Fibroblast of lung (primary cell): ENCODE measurements at regions not wholly inside any gene's neighbourhood (a gene's known extent, or its start where the extent isn't known, plus 50 kb on each side); places are given as distances from the start of the nearest gene placed in this dataset.

ENCODE experiments used
- DNase-seq, 2 donors: peaks; one replicate each; pipeline versions ENCODE4 v3.0.0 to v3.0.0-alpha.2; 2010; ENCODE audit warnings: low read depth in 2 of 2
- H2AFZ ChIP-seq: 2 replicates; pipeline ENCODE4 v1.5.1; 2012; ENCODE audit warnings: low read length, control low read depth, inconsistent platforms
- H3K27ac ChIP-seq: 2 replicates; pipeline ENCODE4 v1.5.1; 2011; ENCODE audit warnings: low read length, control low read depth; ENCODE audit not compliant: insufficient read depth
- H3K27me3 ChIP-seq: 2 replicates; pipeline ENCODE4 v1.5.1; 2011; ENCODE audit warnings: mild to moderate bottlenecking, low read length; ENCODE audit not compliant: control insufficient read depth, insufficient read depth
- H3K36me3 ChIP-seq: 2 replicates; pipeline ENCODE4 v1.5.1; 2011; ENCODE audit warnings: low read length; ENCODE audit not compliant: control insufficient read depth, insufficient read depth
- H3K4me1 ChIP-seq: 2 replicates; pipeline ENCODE4 v1.5.1; 2011; ENCODE audit warnings: low read length; ENCODE audit not compliant: control insufficient read depth, insufficient read depth; ENCODE audit errors: extremely low read depth
- H3K4me2 ChIP-seq: 2 replicates; pipeline ENCODE4 v1.5.1; 2011; ENCODE audit warnings: low read length, control low read depth; ENCODE audit not compliant: insufficient read depth; ENCODE audit errors: extremely low read depth
- H3K4me3 ChIP-seq, 4 experiments: fragments of 200-600 bp in 1 of 4; sonication (generic) in 1 of 4; replicated peaks in 1 of 4; 2 replicates each; pipeline ENCODE4 v1.5.1; 2011 to 2016; ENCODE audit warnings: low read length in 4 of 4, low read depth in 3 of 4, mild to moderate bottlenecking in 3 of 4, control low read depth in 2 of 4, inconsistent platforms in 1 of 4, mixed read lengths in 1 of 4; ENCODE audit not compliant: insufficient read depth in 1 of 4; ENCODE audit errors: control extremely low read depth in 1 of 4
- H3K79me2 ChIP-seq: 2 replicates; pipeline ENCODE4 v1.5.1; 2012; ENCODE audit warnings: mild to moderate bottlenecking, low read length, inconsistent platforms; ENCODE audit not compliant: control insufficient read depth, insufficient read depth
- H3K9ac ChIP-seq: 2 replicates; pipeline ENCODE4 v1.5.1; 2011; ENCODE audit warnings: mild to moderate bottlenecking, low read length, control low read depth; ENCODE audit not compliant: insufficient read depth
- H3K9me3 ChIP-seq: 2 replicates; pipeline ENCODE4 v1.5.1; 2012; ENCODE audit warnings: low read depth, low read length; ENCODE audit not compliant: control insufficient read depth, insufficient read depth
- H4K20me1 ChIP-seq: 2 replicates; pipeline ENCODE4 v1.5.1; 2011; ENCODE audit warnings: low read length; ENCODE audit not compliant: control insufficient read depth, insufficient read depth; ENCODE audit errors: extremely low read depth
- EZH2 ChIP-seq: IDR thresholded peaks from 2 replicates; pipeline ENCODE4 v1.5.1; 2012; ENCODE audit warnings: low read length, control low read depth, mild to moderate bottlenecking; ENCODE audit errors: missing control alignments
- TF ChIP-seq, protein P1 (sequence below), 2 donors: IDR thresholded peaks in 1 of 2; conservative IDR thresholded peaks in 1 of 2; 1 replicate in 1 of 2; 2 replicates in 1 of 2; pipeline ENCODE4 v1.5.1; 2011 to 2012; ENCODE audit warnings: low read length in 2 of 2, control low read depth in 1 of 2, inconsistent platforms in 1 of 2, low read depth in 1 of 2, mild to moderate bottlenecking in 1 of 2

- no peak overlapping the region for H3K4me3 ChIP-seq
- H3K9me3 ChIP-seq, result no peaks in the 10 kb centered on the region
- H3K9ac ChIP-seq, result no peak overlapping the region
- no peak overlapping the region for H3K27ac ChIP-seq
- DNase-seq, result no peak
- H3K27me3 ChIP-seq, result no peaks in the 10 kb centered on the region
- H3K79me2 ChIP-seq, result no peaks in the 10 kb centered on the region
- no peaks in the 10 kb centered on the region for H3K4me1 ChIP-seq
- no peaks in the 10 kb centered on the region for H4K20me1 ChIP-seq
- H2AFZ ChIP-seq, result no peak overlapping the region
- TF ChIP-seq, protein P1, sequence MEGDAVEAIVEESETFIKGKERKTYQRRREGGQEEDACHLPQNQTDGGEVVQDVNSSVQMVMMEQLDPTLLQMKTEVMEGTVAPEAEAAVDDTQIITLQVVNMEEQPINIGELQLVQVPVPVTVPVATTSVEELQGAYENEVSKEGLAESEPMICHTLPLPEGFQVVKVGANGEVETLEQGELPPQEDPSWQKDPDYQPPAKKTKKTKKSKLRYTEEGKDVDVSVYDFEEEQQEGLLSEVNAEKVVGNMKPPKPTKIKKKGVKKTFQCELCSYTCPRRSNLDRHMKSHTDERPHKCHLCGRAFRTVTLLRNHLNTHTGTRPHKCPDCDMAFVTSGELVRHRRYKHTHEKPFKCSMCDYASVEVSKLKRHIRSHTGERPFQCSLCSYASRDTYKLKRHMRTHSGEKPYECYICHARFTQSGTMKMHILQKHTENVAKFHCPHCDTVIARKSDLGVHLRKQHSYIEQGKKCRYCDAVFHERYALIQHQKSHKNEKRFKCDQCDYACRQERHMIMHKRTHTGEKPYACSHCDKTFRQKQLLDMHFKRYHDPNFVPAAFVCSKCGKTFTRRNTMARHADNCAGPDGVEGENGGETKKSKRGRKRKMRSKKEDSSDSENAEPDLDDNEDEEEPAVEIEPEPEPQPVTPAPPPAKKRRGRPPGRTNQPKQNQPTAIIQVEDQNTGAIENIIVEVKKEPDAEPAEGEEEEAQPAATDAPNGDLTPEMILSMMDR (conservative IDR thresholded peaks at IDR 0.05 in 1 of 2, IDR thresholded peaks at IDR 0.05 in 1 of 2; ENCODE audit: low read depth in 1 of 2, low read length in 2 of 2), result no peak
- TF ChIP-seq EZH2, result no peak
- no peaks in the 10 kb centered on the region for H3K36me3 ChIP-seq
- no peak overlapping the region for H3K4me2 ChIP-seq
Observed at GRCh38 chr1:175808999-175809398, 65.6 kb upstream of the TNR start.

- H3K79me2 ChIP-seq, result no peaks in the 10 kb centered on the region
- DNase-seq, result no peak
Observed at GRCh38 chr1:175808573-175808972, 65.2 kb upstream of the TNR start.

DNA sequence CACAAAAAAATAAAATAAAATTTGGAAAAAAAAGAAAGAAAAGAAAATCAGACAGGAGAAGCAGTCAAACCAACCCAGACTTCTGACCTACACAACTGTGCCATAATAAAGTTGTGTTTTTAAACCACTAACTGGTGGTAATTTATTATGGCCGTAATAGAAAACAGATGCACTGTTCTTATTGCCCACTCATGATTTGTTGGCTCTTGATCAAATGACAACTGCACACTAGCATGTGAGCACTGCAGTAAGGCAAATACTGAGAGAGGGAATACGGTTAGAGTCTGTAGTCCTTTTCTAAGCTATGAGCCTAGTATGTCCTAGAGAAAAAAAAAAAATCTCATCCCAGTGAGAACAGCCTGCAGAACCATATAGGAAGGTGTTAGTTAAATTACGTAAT is 61.2 kb upstream of the TNR start:
- Histone ChIP-seq H3K27me3 (no peaks in the 10 kb centered on the region), H3K27ac (no peak overlapping the region), H3K4me2 (no peak overlapping the region), H4K20me1 (no peaks in the 10 kb centered on the region), H3K36me3 (no peaks in the 10 kb centered on the region), H3K9me3 (no peaks in the 10 kb centered on the region), H3K9ac (no peak overlapping the region), H3K4me1 (no peaks in the 10 kb centered on the region), H3K79me2 (no peaks in the 10 kb centered on the region), H3K4me3 (no peak overlapping the region), H2AFZ (no peak overlapping the region)
- no peak for TF ChIP-seq EZH2
- TF ChIP-seq, protein P1 (conservative IDR thresholded peaks at IDR 0.05 in 1 of 2, IDR thresholded peaks at IDR 0.05 in 1 of 2; ENCODE audit: low read depth in 1 of 2, low read length in 2 of 2), result no peak
- DNase-seq, result no peak

More at GRCh38 chr1:175808573-175808972, 65.2 kb upstream of the TNR start:
- no peaks in the 10 kb centered on the region for H3K36me3 ChIP-seq
- H4K20me1 ChIP-seq, result no peaks in the 10 kb centered on the region
- H3K4me2 ChIP-seq, result no peak overlapping the region
- no peaks in the 10 kb centered on the region for H3K4me1 ChIP-seq
- H3K4me3 ChIP-seq, result no peak overlapping the region
- no peak for TF ChIP-seq EZH2
- TF ChIP-seq, protein P1 (conservative IDR thresholded peaks at IDR 0.05 in 1 of 2, IDR thresholded peaks at IDR 0.05 in 1 of 2; ENCODE audit: low read depth in 1 of 2, low read length in 2 of 2), result no peak
- no peak overlapping the region for H3K27ac ChIP-seq
- H3K9me3 ChIP-seq, result no peaks in the 10 kb centered on the region
- no peaks in the 10 kb centered on the region for H3K27me3 ChIP-seq
- no peak overlapping the region for H3K9ac ChIP-seq
- H2AFZ ChIP-seq, result no peak overlapping the region
